ENCODE measurements at regions not wholly inside any gene's neighbourhood (a gene's known extent, or its start where the extent isn't known, plus 50 kb on each side); places are given as distances from the start of the nearest gene placed in this dataset.
A peak's percentile ranks its signal among the peaks of the same experiment; 100 is the strongest.
"Not testable (repeated sequence)": the region's sequence is repeated elsewhere in the genome, so short reads cannot be mapped to it uniquely, and the experiment has no call there.

GRCh38 chrX:107296184-107296583 is 89.8 kb downstream of the DNAAF6 start:
- not testable (repeated sequence) for DNase-seq (ENCODE audit: low read depth in 2 of 2)

DNA sequence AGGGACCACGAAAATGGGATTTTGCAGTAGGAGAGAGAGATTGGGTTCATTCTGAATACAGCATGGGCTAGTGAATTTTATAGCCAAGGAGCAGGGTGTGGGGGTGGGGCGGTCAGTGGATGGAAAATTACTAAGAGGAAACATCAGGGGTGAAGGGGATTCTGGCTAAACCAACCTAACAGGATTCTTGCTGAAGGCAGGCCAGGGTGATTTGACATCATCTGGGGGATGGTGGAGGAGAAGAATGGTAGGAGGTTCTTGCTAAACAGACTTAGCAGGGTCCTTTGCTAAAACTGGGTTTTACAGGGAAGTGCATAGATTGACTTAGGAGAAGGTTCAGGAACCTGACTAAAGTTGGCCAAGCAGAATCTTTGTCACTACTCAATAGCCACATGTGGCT is 91.9 kb downstream of the DNAAF6 start:
- no peak for DNase-seq (ENCODE audit: low read depth in 2 of 2)

DNA sequence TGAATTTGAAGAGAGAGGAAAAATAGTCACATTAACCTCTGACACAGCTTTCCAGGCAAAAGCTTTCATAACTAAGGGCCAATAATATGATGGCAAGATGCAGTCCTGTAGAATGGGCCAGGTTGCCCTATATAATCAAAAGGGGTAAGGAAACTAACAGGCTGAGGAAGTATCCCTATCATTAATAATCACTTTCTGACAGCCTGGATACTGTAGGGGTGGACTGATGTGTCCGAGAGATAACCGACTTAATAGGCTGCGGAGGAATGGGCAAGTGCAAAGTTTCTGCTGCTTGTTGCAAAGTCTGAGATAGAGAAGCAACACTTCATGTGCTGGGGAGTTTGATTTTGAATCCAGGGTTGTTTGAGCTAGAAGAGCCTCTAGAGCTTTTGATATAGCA is 94.8 kb downstream of the DNAAF6 start:
- DNase-seq (ENCODE audit: low read depth in 2 of 2), result no peak

- DNase-seq (ENCODE audit: low read depth in 2 of 2), result no peak
These were observed 97.7 kb downstream of the DNAAF6 start for GRCh38 chrX:107304141-107304540.

DNA sequence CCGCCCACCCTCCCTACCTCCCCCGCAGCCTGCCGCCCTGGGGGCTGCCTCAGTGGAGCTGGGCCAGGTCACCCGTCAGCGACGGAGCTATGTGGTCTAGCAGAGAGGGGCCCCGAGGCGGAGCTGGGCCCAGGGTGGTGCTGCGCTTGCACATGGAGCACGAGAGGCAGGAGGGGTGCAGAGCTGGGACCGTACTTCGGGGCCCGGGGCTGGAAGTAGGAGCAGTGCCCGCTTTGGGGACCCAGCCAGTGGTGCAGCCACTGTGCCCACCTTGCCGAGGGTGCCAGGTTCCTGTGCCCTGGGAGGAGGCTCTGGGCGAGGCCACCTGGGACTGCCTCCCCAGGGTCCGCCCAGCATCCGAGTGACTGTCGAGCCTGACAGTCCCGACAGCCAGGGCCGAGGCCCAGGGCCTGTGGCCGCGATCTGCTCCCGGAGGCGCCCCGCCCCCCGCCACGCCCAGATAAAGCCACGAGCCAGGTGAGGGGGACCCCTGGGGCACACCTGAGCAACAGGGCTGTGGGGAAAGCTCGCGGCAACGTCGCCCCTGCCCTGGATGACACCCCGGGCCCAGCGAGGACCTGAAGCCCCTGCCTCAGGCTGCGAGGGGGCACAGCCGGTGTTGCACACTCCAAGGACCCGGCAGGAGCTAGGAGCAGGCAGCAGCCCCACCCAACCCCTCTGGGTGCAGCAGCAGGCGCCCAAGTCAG is 117.5 kb downstream of the DNAAF6 start:
- DNase-seq (ENCODE audit: low read depth in 2 of 2), result no peak

DNA sequence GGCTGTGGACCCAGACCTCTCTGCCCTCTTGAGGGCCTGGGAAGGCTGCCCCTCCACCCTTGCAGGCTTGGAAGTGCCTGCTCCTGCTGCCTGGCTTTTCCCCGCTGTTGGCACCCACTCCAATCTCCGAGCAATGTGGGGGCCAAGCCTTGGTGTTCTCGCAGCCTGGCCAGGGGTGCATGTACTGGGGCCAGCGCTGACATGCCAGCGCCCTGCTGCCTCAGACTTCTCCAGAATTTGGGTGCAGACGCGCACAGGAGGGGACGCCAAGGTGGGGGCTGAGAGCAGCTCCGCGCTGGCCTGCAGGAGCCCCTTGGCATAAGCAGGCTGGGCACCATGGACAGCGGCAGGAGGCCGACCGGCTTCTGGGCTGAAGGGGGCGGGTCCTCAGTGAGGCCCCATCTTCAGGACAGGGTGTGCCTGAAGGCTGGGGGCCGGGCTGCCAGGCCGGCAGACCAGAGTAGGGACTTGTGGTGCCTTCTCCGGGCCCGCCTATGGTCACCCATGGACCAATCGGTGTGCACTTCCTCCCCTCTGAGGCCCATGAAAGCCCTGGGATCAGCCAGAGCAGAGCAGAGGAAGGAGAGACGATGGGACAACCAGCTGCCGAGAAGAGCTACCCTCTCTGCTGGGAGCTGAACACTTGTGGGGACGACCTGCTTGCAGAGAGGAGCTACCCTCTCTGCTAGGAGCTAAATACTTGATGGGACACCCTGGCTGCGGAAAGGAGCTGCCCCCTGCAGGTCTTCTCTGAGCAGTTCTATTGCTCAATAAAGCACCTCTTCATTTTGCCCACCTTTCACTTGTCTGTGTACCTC is 118.3 kb downstream of the DNAAF6 start:
- DNase-seq (ENCODE audit: low read depth in 2 of 2), result peak in 1 of 2 donors; percentile 5

GRCh38 chrX:107325467-107325866 is 119.1 kb downstream of the DNAAF6 start:
- no peak for DNase-seq (ENCODE audit: low read depth in 2 of 2)

DNA sequence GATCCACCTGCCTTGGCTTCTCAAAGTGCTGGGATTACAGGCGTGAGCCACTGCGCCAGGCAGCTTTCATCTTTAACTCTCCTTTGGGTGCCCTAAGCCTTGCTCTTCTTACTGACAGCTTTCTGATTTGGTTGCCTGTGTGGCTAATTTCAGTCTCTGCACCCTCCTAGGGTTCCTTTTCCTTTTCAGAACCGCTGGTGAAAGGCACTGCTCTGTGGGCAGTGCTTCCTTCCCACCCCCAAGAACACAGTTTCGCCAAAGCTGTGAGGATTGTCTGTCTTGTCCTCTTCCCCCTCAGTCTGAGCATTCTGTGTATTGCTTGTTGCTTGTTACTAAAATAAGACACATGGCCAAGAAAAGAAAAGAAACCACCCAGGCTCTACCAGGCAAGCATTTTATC is 101.4 kb upstream of the FRMPD3 start:
- DNase-seq (ENCODE audit: low read depth in 2 of 2), result no peak

DNA sequence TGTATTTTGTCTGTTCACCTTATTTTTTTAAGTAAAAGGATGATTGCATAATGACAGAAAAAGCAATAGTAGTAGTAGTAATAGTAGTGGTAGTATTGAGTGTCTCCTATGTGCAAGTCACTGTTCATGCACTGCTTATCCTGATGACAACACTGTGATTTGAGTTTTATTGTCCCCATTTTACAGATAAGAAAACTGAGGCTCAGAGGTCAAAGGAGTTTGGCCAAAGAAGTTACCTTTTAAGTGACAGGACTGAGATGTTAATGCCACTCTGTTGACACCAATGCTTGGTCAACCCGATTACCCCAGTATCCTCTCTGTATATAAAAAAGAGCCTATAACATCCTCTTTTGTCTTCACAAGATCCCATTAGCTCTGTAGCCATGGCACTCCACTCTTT is 100.5 kb upstream of the FRMPD3 start:
- DNase-seq (ENCODE audit: low read depth in 2 of 2), result no peak

DNA sequence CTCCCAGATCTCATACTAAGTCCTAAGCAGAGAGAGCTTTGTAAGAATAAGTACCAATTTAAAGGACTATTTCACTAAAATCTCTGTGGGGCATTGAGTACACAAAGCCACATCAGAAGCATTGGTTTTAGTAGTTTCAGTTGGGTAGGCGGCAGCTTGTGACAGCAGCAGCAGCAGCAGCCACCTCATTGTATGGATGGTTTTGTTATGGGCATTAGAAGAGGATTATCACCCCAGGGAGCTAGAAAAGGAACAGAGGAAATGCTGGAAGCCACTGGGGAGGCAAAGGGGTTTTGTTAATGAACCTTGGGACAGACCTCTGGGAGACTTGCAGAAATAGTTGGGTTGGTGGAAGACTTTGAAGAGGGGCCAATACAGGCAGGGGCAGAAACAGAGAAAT is 93.9 kb upstream of the FRMPD3 start:
- no peak for DNase-seq (ENCODE audit: low read depth in 2 of 2)

DNA sequence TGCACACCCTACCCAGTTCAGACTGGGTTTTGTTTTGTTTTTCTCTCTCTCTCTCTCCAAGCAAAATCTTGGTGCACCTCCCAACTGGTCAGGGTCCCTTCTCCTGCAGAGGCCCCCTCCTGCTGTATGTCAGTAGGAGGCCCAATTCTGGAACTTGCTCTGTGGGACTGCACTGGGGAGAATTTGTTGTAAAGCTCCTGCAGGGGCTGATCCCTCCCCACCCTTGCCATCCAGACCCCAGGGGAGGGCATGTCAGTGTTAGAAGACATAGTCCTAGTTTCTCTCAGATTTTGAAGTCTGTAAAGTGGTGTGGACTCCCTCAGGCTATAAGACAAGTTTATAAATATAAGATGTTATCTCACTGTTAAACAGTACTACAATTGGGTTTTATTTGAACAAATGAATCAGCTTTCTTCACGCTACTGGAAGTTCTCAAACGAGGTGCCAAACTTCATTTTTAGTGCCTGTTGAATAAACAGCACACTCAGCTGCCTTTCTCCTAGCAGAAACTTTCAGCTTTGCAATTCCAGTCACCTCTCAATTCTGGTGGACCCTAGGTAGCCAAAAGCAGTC is 88.6 kb upstream of the FRMPD3 start:
- no peak for DNase-seq (ENCODE audit: low read depth in 2 of 2)

DNA sequence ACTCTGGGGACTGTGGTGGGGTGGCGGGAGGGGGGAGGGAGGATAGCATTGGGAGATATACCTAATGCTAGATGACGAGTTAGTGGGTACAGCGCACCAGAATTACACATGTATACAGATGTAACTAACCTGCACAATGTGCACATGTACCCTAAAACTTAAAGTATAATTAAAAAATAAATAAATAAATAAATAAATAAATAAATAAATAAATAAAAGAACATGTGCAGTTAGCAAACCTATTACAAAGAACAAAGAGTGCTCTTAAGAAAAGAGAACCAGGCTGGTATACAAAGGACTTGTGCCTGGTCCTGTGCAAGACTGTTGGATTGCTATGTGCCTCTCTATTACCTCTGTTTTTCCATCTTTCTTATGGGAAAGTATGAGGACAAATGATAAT is 79.3 kb upstream of the FRMPD3 start:
- not testable (repeated sequence) for DNase-seq (ENCODE audit: low read depth in 2 of 2)

DNA sequence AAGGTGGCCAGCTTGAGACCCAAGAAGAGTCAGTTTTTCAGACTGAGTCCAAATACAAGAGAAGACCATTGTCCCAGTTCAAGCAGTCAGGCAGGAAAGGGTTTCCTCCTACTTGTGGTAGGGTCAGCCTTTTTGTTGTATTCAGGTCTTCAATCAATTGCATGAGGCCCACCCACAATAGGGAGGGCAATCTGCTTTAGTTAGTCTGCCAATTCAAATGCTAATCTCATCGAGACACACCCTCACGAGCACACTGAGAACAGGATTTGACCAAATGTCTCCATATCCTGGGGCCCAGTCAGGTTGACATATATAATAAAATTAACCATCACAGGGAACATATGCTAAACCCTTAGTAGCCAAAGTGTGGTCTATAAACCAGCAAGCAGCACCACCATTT is 75.3 kb upstream of the FRMPD3 start:
- DNase-seq (ENCODE audit: low read depth in 2 of 2), result no peak

DNA sequence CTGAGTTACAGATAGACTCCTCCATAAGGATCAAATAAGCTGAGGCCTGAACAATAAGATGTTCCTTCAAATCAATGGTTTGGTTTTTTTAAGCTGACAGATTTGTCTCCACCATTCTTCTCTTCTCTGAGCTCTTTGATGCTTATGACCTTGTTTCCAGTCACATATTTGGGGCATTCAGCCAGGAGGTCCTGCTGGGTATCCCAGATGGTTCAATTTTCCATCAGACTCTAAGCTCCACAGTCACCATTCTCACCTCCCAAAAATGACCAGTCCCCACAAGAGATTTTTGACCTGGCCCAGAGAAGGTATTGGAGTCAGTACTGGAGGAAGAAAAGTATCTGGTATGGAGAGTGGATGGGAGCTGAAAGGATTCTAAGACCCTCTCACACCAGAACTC is 74.6 kb upstream of the FRMPD3 start:
- no peak for DNase-seq (ENCODE audit: low read depth in 2 of 2)

DNA sequence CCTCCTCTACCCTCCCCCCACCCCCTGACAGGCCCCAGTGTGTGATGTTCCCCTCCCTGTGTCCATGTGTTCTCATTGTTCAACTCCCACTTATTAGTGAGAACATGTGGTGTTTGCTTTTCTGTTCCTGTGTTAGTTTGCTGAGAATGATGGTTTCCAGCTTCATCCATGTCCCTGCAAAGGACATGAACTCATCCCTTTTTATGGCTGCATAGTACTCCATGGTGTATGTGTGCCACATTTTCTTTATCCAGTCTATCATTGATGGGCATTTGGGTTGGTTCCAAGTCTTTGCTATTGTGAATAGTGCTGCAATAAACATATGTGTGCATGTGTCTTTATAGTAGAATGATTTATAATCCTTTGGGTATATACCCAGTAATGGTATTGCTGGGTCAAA is 73.3 kb upstream of the FRMPD3 start:
- DNase-seq (ENCODE audit: low read depth in 2 of 2), result not testable (repeated sequence)

- DNase-seq (ENCODE audit: low read depth in 2 of 2), result no peak
These were observed 64.9 kb upstream of the FRMPD3 start for GRCh38 chrX:107384397-107385105.

- no peak for DNase-seq (ENCODE audit: low read depth in 2 of 2)
These were observed 59.7 kb upstream of the FRMPD3 start for GRCh38 chrX:107389726-107390125.

- not testable (repeated sequence) for DNase-seq (ENCODE audit: low read depth in 2 of 2)
These were observed 55.8 kb upstream of the FRMPD3 start for GRCh38 chrX:107393656-107394055.

DNA sequence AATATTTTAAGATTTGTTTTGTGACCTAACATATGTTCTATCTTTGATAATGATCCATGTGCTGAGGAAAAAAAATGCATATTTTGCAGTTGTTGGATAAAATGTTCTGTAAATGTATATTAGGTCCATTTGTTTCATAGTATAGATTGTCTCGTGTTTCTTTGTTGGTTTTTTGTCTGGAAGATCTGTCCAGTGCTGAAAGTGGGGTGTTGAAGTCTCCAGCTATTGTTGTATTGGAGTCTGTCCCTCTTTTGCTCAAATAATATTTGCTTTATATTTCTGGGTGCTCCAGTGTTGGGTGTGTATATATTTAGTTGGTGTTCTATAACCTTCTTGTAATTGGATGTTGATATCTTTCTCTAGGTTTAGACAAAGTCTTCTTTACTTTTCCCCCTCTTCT is 53.2 kb upstream of the FRMPD3 start:
- no peak for DNase-seq (ENCODE audit: low read depth in 2 of 2)

DNA sequence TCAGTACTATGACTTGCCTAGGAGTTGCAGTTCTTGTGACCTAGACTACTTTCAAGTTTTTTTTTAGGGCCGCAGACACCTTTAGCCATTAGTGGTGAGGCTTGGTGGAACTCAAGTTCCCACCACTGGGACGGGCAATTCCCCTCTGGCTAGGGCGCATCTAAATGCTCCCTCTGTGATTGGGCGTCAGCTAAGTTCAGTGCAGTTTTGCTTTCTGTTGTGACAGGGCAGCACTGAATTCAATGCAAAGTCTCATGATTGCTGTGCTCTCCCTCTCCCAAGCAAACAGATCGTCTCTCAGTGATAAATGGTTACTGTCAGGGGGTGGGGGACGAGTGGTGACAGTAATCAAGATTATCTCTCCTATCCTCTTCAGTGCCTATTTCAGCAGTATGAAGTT is 52.7 kb upstream of the FRMPD3 start:
- DNase-seq (ENCODE audit: low read depth in 2 of 2), result no peak

- DNase-seq (ENCODE audit: low read depth in 2 of 2), result no peak
These were observed 51.3 kb upstream of the FRMPD3 start for GRCh38 chrX:107398115-107398514.

Measured in stimulated activated CD8-positive, alpha-beta memory T cell treated with anti-CD3 and anti-CD28 coated beads, Interleukin-2, amount 100 ng/mL, for 48 hours (primary cell).